ENCODE measurements at regions not wholly inside any gene's neighbourhood (a gene's known extent, or its start where the extent isn't known, plus 50 kb on each side); places are given as distances from the start of the nearest gene placed in this dataset.

DNA sequence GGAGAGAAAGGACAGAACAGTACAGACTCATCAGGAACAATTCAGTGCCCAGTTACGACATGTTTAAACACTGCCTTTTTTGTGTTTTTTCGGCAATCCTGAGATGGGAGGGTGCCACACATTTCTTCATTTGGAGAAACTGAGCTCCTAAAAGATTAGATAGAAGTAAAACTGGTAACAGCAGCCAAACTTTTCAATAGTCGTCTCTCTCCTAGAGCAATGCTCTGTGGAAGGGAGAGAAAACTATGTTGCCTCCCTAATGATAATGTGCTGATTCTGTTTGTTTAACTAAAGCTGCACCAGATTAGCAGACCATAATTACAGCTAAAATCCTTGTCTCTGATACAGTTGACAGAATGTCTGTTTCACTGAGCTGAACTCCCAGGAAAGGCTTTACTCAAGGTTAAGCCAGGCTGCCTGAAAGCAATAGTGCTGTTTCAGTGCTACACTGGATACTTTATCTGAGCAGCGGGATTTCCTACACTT lies 76.2 kb upstream of the CXADR start:
- no peak for DNase-seq

DNA sequence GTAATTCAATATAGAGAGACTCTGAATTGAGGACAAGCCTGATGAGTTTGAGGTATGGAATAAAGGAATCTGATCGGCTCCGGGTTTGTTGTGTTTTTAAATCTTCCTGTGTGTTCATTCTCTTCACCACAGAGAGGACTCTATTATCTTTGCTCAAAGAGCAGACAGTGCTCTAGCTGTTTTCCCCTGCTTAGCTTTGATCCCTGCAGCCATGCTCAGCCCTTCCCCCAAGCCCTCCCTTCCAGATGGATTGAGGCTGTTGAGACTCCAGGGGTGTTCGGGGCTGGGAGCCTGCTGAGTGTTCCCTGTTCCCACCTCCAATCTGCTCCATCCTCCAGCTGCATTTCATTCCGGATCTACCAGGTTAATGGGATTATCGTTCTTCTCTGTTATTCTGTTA lies 74.2 kb upstream of the CXADR start:
- no peak for DNase-seq

DNA sequence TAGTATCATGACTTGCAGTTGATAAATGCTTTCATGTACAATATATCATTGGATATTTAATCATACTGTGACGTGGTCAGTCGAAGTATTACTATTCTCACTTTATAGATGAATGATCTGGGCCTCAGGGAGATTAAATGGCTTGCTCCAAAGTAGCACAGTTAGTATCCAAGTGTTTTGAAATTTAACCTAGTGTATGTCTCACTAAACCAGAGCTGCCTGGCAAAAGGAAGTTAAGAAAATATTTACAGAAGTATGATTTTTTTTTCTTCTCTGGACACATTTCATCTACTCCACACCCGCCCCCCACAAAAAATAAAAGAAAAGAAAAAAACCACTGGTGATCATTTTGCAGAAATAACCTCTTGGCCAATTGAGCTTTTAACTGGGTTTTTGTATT lies 71.9 kb upstream of the CXADR start:
- peak in 1 of 3 donors; percentile 24 for DNase-seq

DNA sequence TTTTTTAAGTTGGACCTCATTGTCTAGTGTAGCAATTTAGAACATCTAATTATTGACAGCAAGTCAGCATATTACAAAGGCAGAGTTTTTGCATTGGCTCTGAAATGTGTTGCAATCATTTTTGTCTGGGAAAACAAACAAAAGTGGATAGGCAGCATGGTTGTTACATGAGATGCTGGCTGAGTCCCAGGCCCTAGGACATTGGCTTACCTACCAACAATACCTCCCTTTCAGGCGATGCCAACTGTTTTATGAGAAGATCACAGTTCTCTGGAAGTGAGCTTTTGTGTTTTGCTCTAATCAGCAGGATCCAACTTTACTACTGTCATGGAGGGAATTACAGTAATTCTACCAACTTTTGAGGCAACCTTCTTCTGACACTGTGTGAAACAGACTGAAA lies 71.5 kb upstream of the CXADR start:
- DNase-seq, result no peak

DNA sequence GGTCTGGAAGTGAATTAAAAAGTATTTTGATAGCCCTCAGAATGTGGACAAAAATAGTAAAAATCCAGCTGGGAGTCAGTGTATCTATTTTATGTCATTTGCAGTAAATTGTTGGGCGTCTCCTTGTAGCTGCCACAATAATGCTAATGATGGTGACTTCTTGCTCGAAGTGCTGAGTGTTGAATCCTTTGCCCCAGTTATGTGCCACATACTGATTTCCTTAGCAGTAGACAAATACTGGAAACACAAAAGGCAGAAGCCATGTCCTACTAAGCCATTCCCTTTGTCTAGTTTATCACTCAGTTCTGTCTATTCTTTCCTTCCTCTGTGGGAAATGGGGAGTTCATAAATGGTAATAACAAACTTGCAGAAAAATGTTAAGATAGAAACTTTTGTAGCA lies 70.7 kb upstream of the CXADR start:
- no peak for DNase-seq

DNA sequence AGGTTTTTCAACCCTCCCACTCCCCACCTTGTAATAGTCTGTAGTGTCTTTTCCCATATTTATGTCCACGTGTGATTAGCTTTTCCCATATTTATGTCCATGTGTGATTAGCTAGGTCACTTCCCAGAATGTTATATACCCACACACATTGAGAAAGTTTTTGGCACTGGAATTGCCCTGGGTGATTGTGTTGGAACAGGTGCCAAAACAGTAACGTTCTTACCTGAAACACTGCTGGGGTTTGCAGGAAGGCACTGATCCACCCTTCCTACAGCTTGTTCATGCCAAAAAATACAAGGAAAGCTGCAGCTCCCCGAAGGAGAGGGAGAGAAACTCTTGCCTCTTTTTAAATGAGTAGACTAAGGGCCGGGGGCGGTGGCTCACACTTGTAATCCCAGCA lies 68.0 kb upstream of the CXADR start:
- no peak for DNase-seq

DNA sequence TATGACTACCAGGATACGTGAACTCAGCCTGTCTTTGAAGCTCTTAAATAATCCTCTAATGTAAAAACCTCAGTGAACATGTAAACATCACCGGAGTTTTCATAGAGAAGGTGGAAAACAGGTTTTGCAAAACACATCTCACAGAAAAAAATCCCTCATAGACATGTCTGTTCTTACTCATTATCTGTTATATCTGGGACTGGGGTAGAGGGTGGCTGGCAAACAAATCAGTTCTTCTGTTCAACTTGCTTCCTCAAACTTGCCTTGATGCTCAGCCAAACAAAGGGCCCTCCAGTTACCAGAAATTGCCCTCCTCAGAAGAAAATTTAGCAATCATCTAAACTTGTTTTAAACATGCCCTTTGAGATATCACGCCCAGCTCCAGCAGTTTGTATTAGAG lies 66.1 kb upstream of the CXADR start:
- DNase-seq, result peak in 1 of 3 donors; percentile 19

DNA sequence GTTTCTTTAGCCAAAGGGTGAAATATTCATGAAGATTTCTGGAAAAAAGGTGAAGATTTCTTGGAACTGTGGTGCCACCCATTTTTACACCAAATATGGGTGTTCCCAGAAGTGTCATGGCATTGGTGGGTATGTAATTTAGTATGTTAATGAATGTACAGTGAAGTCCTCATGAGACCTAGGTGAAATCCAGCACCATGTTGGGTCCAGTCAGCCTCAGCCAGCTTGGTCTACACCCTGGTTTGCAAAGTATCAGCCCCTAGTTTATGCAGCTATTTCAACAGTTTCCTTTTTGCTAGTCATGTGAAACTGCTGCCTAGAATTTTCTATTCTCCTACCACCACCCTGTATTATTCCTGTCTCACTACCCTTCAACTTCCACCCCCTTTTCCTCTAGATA lies 63.1 kb upstream of the CXADR start:
- no peak for DNase-seq

DNA sequence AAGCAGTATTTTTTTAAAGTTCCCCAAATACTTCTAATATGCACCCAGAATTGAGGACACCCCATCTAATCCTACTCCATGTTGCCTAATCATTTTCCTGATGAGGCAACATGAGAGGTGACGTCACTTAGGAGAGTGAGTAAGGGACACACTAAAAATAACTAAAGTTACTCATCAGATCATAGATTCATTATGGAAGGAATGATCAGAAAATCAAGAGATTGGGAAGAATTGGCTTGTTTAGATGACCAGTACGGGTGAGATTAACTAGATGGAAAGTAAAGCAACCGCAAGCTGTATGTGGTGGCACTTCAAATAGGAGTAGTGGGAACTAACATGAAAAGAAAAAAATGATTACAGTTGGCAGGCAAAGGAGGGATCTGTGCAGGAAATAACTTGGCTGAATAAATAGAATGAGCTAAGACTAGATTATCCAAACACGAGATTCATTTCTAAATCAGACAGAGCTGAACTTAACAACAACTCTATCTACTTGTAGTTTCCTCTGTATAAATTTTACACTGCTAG lies 61.4 kb upstream of the CXADR start:
- DNase-seq, result peak; percentile 66 to 81 (median 80)

DNA sequence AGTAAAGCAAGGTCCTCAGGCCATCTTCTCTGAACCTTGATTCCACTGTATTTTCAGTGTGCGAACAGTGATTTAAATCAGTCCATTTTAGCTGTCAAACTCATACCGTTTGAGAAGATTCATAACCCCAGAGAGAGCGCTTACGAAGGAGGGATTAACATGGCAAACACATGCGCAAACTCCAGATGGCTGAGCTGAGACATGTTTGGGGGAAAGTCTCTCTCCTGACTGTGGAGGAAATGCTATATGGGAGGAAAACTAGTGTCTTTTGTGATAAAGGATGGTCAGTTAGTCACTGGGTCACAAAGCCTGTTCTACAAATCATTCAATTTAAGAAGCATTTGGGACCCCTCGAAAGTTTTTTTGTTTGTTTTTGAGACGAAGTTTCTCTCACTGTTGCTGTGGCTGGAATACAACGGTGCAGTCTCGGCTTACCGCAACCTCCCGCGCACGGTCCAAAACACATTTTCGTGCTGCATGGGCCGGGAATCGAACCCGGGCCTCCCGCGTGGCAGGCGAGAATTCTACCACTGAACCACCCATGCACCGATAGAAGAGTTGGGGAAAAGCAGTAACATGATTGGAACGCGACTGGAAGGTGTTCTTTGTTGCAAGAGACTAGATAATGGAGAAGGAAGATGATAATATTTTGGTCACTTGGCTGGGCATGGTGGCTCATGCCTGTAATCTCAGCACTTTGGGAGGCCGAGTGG lies 58.4 kb upstream of the CXADR start:
- peak; percentile 46 to 56 (median 51) for DNase-seq

DNA sequence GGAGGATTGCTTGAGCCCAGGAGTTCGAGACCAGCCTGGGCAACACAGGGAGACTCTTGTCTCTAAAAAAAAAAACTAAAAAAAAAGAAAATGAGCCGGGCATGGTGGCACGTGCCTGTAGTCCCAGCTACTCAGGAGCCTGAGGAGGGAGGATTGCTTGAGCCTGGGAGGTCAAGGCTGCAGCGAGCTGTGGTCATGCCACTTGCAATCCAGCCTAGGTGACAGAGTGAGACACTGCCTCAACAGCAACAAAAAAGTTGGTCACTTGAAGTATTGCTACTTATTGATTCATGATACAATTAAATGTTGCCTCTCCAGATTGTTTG lies 57.9 kb upstream of the CXADR start:
- no peak for DNase-seq

DNA sequence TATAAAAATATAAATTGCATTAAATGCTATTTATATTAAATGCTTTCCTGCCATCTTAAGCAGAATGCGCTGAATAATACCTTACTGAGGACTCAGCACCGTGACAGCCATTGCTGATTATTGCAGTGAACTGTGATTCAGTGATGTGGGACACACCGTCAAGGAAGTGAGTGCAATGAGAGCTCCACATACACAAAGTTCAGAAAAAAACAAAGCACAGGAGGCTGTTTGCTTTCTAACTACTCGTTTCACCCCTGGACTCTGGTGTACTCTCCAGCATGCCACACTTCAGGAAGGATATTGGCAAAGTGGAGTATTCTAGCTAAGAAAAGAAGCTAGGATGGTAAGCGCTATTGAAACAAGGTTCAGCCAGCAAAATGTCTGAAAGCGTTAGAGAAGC lies 57.4 kb upstream of the CXADR start:
- no peak for DNase-seq

DNA sequence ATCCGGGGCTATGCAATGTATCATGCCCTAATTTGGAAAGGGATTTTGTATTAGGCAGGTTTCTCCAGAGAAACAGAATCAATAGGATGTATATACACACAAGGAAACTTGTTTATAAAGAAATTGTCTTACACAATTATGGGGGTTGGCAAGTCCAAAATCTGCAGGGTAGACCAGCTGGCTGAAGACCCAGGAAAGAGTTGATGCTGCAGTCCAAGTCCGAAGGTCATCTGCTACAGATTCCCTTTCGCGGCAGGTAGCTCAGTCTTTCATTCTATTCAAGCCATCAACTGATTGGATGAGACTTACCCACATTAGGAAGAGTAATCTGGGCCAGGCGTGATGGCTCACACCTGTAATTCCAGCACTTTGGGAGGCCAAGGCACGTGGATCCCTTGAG lies 54.6 kb upstream of the CXADR start:
- no peak for DNase-seq

DNA sequence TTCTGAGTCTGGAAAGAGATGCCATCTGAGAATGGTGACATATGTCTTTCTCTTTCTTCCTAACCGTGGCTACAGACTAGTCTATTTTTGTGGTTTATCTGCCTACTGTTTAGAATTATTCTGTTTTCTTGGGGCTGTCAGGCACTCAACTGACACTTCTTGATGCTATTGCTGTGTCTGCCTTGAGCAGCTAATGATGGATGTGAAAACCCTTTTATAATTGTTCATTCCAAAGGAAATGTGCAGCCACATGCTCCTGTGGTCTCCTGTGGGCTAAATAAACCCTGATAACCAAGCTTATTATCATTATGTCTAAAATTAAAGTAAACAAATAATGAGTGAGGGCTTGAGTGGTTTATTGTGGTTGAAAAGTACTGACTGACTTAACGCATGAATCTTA lies 52.7 kb upstream of the CXADR start:
- DNase-seq, result no peak

DNA sequence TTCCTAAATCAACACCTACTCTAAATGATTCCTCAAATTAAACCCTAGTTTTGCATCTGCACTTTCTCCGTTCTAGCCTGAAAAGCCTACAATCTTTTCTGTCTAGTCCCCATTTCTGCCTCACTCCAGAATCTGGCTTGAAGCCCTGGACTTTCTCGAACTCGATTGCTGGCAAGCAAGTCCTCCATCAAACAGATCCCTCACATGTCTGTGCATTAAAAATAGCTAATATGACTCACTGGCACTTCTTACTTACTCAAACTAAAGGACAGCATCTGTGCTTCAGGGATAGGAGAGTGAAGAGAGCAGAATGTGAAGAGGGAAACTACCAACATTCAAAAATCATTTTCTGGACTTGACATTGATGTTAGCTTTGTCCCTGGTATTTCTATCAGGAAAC lies 51.8 kb upstream of the CXADR start:
- DNase-seq, result peak; percentile 9 to 40 (median 39)

DNA sequence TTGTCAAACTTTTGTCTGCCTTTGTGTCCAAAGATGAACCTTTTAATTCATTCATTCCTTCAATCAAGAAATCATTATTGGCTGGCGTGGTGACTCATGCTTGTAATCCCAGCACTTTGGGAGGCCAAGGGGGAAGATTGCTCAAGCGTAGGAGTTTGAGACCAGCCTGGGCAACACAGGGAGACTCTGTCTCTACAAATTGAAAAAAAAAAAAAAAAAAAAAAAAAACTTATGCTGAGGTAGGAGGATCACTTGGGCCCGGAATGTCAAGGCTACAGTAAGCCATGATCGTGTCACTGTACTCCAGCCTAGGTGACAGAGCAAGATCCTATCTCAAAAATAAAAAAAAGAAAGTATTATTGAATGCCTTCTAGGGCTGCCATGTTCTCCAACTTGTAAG lies 51.3 kb upstream of the CXADR start:
- peak in 1 of 3 donors; percentile 22 for DNase-seq

DNA sequence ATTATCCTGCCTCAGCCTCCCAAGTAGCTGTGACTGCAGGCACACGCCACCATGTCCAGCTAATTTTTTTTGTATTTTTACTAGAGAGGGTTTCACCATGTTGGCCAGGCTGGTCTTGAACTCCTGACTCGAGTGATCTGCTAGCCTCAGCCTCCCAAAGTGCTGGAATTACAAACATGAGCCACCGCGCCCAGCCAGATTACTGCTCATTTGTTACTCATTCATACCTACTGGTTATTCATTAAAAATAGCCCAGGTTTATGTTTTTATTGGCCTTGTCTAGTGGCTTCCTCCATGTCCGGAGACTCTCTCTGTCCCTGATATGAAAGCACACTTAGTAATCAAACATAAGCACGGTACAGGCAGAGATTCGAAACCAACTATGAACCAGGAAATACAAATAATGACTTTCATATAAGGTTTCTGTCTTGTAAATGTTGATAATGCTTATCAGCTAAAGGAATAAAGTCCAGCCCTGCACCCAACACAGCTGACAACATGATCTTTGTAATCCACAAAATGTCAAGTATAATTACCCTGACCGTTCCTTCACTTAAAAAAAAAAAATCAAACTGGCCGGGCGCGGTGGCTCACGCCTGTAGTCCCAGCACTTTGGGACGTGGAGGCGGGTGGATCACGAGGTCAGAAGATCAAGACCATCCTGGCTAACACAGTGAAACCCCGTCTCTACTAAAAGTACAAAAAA lies 50.4 kb upstream of the CXADR start:
- no peak for DNase-seq

Data from suppressor macrophage treated with lipopolysaccharide for 1 hour (primary cell).